GM12878 (cell line): ENCODE measurements at regions not wholly inside any gene's neighbourhood (a gene's known extent, or its start where the extent isn't known, plus 50 kb on each side); places are given as distances from the start of the nearest gene placed in this dataset.

Source experiments
- CTCF ChIP-seq, 3 experiments: IDR thresholded peaks in 2 of 3; conservative IDR thresholded peaks in 1 of 3; 2 replicates each; pipeline ENCODE4 v1.5.1; 2011; ENCODE audit warnings: low read depth in 3 of 3, low read length in 3 of 3, mild to moderate bottlenecking in 3 of 3, control low read depth in 2 of 3, moderate library complexity in 2 of 3, inconsistent platforms in 1 of 3, mixed read lengths in 1 of 3; ENCODE audit not compliant: control insufficient read depth in 2 of 3, insufficient read depth in 1 of 3; ENCODE audit errors: extremely low read depth in 1 of 3
- EGR1 ChIP-seq, 2 experiments: IDR thresholded peaks; 1 replicate in 1 of 2; 2 replicates in 1 of 2; pipeline ENCODE4 v1.6.1; 2011 to 2012; ENCODE audit warnings: low read depth in 2 of 2, low read length in 2 of 2, borderline replicate concordance in 1 of 2, mild to moderate bottlenecking in 1 of 2, moderate library complexity in 1 of 2
- POLR2A ChIP-seq: IDR thresholded peaks from 2 replicates; pipeline ENCODE4 v1.6.1; 2011; ENCODE audit warnings: low read depth, mild to moderate bottlenecking, low read length

- TF ChIP-seq POLR2A: no peak
- TF ChIP-seq EGR1 (IDR thresholded peaks at IDR 0.05; ENCODE audit: borderline replicate concordance in 1 of 2, low read depth in 2 of 2, low read length in 2 of 2): no peak
- TF ChIP-seq CTCF (IDR thresholded peaks at IDR 0.05 in 2 of 3, conservative IDR thresholded peaks at IDR 0.05 in 1 of 3; ENCODE audit: control insufficient read depth in 2 of 3, extremely low read depth in 1 of 3, insufficient read depth in 1 of 3, low read depth in 3 of 3, low read length in 3 of 3): no peak
Measured at GRCh38 chr9:12958279-12958678, 183.5 kb downstream of the LURAP1L start.
